Activated T-helper 1 cell treated with Interleukin-2 at 50 U/mL for 16 hours (primary cell): ENCODE measurements at regions not wholly inside any gene's neighbourhood (a gene's known extent, or its start where the extent isn't known, plus 50 kb on each side); places are given as distances from the start of the nearest gene placed in this dataset.
"Not testable (repeated sequence)": the region's sequence is repeated elsewhere in the genome, so short reads cannot be mapped to it uniquely, and the experiment has no call there.

Source experiments
- DNase-seq: peaks from one replicate; pipeline ENCODE4 v3.0.0-alpha.2; 2020; ENCODE audit warnings: low read depth

- no peak for DNase-seq
Measured at GRCh38 chr9:119917175-119917574, 547.9 kb upstream of the BRINP1 start.

DNA sequence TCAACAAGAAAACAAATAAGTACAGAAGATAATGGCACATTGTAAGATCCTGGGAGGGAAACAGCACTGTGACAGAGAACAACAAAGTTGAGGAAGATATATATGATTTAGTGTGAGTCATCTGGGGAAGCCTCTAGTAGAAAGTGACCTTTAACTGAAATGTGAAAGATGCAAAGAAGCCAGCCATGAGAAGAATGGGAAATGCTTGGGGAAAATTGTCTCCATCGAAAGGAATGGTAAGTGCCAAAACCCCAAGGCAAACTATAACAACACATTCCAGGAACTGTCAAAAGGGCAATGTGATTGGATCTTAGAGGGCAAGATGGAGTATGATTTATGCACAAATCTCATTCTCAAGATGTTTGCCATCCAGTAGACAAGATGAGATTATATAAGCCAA, 537.8 kb upstream of the BRINP1 start:
- no peak for DNase-seq

- no peak for DNase-seq
Measured at GRCh38 chr9:119905724-119906123, 536.5 kb upstream of the BRINP1 start.

DNA sequence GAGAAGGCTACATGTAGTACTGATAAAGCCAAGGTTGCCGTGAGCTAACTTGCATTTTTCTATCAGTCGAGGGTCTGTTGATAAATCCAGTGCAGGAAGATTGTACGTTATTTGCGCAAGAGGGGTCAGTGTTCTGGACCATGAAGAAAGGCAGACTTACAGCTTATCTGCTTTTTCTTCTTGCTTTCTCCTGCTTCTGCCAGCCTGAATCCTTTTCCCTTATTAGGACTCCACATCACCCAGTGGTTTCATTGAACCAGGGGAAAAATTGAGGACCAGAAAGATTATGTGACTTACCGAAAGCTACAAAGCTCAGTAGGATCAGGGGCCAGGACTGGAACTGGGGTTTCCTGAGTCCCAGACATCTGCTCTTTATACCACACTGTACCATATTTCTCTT, 534.6 kb upstream of the BRINP1 start:
- DNase-seq = no peak

DNA sequence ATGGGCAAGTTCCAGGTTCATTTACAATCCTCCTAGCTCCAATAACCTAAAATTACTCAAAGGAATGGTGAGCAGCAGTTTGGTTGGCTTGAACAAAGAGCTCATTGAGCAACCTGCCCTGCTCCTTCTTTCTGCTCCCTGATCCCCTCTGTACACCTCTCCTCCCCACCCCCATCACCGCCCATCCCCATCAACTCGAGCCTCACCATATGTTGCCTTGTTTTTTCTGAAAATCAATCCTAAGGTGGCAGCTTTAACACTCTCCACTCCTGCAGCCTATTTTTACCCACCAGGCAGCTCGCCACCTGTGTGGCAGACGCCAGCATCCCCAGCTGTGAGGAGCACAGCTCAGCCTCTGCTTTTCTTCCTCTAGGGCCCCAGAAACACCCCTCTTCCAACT, 533.4 kb upstream of the BRINP1 start:
- no peak for DNase-seq

DNA sequence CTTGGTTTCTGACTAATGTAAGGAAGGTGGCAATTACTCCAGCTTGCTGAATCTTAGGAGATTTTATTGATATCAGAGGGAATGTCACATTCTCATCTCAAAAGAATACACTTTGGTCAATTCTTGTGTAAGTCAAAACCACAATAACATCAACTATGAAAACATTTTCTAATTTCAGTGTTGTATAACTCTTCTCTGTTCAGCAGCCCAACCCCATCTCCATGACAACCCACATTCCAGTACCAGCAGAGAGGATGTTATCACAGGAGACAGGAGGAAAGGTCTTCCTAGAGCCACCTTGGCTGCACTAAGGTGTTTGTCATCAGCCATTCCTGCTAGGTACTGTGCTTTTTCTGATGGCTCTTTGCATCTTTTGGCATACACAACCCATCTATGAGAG, 529.1 kb upstream of the BRINP1 start:
- no peak for DNase-seq

- DNase-seq = no peak
Measured at GRCh38 chr9:119884438-119884837, 515.2 kb upstream of the BRINP1 start.

DNA sequence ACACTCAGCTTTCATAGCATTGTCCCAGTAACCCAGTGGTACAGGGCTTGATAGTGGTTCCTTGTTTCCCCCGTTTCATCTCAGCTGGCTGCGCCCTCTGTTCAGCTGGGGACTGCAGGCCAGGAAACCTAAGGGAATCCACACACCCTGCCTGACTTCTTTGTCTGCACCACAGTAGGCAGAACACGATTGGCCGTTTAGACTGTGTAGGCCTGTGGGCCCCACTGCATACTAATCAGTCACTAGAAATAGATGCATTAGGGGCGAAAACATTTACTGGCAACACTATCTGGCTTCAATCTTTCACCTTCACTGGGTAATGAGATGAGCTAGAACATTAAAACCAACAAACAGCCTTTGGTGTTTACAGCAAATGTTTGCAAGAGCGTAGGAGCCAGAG, 512.7 kb upstream of the BRINP1 start:
- DNase-seq = no peak

DNA sequence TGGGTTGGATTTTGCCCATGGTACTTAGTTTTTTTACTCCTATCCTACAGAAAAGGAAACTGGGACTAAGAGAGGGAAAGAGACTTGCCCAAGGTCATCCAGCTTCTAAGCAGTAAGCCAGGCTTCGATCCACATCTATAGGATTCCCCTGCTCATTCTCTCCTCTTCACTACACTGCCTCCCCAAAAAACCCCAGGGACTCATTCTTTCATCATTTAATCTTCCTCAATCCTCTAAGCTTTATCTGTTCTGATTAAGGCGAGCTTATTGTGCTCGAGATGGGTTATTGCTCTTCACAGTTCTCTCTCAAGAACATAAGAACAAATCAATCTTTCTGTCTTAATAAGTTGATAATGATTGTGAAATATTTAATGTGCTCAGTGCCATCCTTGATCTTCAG, 511.1 kb upstream of the BRINP1 start:
- no peak for DNase-seq

DNA sequence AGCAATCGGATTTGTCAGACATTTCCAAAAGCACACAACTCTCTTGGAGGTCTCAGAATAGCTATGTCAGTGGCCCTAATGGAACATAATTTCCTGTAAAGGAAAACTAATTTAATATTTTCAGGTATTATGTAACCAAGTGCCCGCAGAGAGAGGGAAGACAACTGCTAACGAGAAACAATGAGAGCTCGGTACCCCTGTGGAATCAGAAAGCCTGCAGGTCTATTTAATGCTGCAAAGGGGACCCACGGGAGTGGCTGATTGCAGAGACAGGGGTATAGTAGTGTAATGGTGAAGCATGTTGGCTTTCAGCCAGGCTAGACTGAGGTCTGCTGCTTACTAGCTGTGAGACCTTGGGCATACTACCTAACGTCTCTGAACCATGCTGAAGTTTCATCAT, 508.1 kb upstream of the BRINP1 start:
- no peak for DNase-seq

DNA sequence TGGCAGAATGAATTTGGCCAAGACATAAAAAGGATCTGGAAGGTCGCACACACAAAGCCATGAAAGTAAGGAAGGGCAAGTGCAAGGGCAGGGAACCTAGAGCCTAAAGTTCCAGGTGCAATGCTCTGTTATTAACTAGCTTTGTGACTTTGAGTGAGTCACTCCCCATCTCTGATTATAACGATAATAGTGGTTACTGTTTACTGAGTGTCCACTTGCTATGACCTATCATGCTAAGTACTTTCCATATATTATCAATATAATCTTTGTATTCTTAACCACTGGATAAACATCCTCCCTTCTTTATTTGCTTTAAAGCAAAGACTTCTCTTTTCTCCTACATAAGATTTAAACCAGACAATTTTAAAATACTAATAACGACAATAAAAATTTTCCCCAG, 504.6 kb upstream of the BRINP1 start:
- no peak for DNase-seq

DNA sequence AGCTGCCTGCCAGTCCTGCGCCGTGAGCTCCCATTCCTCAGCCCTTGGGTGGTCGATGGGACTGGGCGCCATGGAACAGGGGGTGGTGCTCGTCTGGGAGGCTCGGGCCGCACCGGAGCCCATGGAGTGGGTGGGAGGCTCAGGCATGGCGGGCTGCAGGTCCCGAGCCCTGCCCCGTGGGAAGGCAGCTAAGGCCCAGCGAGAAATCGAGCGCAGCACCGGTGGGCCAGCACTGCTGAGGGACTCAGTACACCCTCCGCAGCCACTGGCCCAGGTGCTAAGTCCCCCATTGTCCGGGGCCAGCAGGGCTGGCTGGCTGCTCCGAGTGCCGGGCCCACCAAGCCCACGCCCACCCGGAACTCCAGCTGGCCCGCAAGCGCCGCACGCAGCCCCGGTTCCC, 501.0 kb upstream of the BRINP1 start:
- DNase-seq = not testable (repeated sequence)

DNA sequence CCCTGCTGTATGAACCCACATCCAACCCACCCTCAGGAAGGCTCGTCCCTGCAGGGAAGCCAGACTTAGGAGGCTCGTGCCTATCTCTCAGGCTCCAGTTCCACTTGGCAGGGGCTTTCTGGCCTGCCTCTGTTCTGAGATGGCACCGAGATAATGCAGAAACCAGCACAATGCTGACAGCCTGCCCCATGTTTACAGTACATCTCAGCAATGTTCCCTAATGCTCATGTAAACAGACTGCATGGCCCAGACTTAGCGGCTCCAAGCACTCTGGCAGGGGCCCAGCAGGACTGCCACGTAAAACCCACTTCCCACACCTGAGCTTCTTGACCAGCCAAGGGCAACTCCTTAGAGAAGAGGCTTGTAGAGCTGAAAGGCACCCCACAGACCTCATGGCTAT, 499.5 kb upstream of the BRINP1 start:
- DNase-seq = no peak

GRCh38 chr9:119861842-119862241, 492.6 kb upstream of the BRINP1 start:
- no peak for DNase-seq

GRCh38 chr9:119859128-119859527, 489.9 kb upstream of the BRINP1 start:
- DNase-seq = no peak

GRCh38 chr9:119853126-119853525, 483.9 kb upstream of the BRINP1 start:
- no peak for DNase-seq

DNA sequence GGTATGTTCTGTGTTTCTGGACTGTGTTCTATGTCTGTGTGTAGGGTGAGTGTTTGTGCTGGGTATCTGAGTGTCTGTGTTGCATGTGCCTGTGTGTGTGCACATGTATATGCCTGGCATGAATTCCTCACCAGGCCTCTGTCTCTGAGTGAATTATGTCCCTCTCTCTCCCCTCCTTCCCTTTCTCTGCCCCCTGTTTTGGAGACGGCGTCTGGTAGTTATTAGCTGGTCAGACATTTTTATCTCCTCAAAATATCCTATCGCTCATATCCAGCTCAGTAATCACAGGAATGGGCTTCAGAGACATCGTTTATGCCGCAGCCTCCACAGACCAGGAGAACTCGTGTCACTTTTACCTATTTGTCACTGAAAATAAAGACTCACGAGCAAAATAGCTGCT, 483.2 kb upstream of the BRINP1 start:
- no peak for DNase-seq

DNA sequence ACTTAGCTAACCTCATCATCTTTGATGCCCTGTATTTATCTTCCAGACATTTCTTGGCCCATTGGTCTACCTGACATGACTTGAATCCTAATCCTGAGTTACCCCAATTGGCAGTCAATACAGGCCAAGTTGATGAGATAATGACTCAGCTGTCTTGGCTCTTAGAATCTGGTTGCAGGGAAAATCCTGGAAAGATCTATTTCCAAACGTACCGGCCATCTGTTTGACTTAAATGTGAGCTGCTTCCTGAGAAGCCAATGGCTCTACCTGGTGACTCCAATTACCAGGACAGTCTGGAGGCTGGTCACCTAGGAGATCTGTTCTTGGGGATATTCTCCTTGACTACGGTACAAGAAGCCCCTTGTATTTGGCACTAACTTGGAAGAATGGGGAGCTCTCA, 475.2 kb upstream of the BRINP1 start:
- DNase-seq = no peak

GRCh38 chr9:119841016-119841415, 471.8 kb upstream of the BRINP1 start:
- no peak for DNase-seq

DNA sequence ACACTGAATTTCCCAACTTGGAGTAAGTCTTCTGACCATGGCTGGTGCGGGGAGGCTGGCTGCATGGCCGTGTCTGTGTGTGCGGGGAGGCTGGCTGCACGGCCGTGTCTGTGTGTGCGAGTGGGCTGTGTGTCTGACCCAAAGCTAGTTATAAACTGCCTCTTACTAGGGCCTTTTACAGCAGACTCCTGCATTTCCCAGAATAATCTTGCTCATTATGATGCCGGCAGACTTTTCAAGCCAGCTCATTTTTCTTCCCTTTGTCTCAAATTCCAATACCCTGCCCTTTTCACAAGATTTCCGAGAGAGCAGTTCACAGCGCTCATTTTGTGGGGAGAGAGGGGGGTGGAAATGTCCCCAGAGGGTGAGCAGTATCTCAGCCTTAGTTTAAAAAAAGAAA, 470.7 kb upstream of the BRINP1 start:
- no peak for DNase-seq

- no peak for DNase-seq
Measured at GRCh38 chr9:119838210-119838609, 469.0 kb upstream of the BRINP1 start.

- no peak for DNase-seq
Measured at GRCh38 chr9:119836036-119836435, 466.8 kb upstream of the BRINP1 start.

GRCh38 chr9:119834064-119834620, 464.9 kb upstream of the BRINP1 start:
- DNase-seq = no peak

DNA sequence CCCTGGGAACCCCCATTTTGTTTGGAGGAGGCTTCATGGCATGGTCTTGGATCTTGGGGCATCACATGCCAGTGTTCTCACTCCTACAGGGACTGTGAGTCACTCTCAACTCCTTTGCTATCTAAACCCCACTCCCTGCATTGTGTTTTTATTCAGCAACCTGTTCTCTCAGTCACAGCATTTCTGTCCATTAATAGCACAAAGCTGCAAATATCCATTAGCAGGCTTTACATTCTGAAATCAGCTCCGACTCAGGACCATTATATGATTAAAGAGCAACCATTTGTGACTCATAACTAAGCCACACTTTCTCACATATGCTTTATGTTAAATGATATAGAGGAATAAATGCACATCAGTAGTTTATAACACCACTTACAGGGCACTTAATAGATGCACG, 462.1 kb upstream of the BRINP1 start:
- DNase-seq = no peak

DNA sequence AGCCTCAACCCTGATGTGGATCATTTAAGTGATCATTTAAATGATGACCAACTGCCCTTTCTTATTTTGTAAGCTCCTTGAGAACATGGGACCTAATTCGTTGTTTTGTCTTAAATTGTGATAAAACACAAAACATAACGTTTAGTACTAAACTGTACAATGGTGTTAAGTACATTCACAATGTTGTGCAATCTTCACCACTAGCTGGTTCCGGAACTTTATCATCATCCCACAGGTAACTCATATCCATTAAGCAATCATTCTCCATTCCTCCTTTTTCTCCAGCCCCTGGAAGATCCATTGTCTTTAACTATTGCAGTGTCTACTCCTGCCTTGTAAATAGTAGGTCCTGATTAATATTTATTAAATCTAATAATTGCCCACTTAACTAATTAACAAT, 460.5 kb upstream of the BRINP1 start:
- no peak for DNase-seq
